Kidney (tissue), 13 donors: ENCODE measurements at regions not wholly inside any gene's neighbourhood (a gene's known extent, or its start where the extent isn't known, plus 50 kb on each side); places are given as distances from the start of the nearest gene placed in this dataset.

Experiments used
- DNase-seq, 5 donors: peaks; one replicate each; pipeline ENCODE4 v3.0.0-alpha.2; 2013 to 2020
- FAIRE-seq: peaks from 2 replicates; lab custom pipeline; 2012; peaks lifted over from hg19 to GRCh38; lab: Jason Lieb, UNC
- H3K27ac ChIP-seq, 2 donors: one replicate each; pipeline ENCODE4 v1.7.0; 2013; ENCODE audit warnings: low read depth in 2 of 2, low read length in 2 of 2, inconsistent platforms in 1 of 2
- H3K27me3 ChIP-seq: one replicate; pipeline ENCODE4 v1.7.1; 2013; ENCODE audit warnings: low read length, inconsistent platforms; ENCODE audit not compliant: control insufficient read depth, insufficient read depth
- H3K36me3 ChIP-seq, 3 donors: one replicate each; pipeline versions ENCODE4 v1.7.0 to v1.7.1; 2013; ENCODE audit warnings: low read length in 3 of 3, control low read depth in 1 of 3, inconsistent platforms in 1 of 3; ENCODE audit not compliant: insufficient read depth in 3 of 3, control insufficient read depth in 2 of 3
- H3K4me1 ChIP-seq, 3 donors: one replicate each; pipeline versions ENCODE4 v1.7.0 to v1.7.1; 2013; ENCODE audit warnings: low read length in 3 of 3, inconsistent platforms in 1 of 3, low read depth in 1 of 3; ENCODE audit not compliant: control insufficient read depth in 2 of 3, insufficient read depth in 2 of 3
- H3K4me3 ChIP-seq, 3 donors: one replicate each; pipeline versions ENCODE4 v1.7.0 to v1.8.1; 2013; ENCODE audit warnings: low read length in 3 of 3, control low read depth in 1 of 3, inconsistent platforms in 1 of 3
- H3K9ac ChIP-seq, 3 donors: one replicate each; pipeline versions ENCODE4 v1.7.0 to v1.7.1; 2013; ENCODE audit warnings: low read length in 3 of 3, control low read depth in 1 of 3, inconsistent platforms in 1 of 3
- H3K9me3 ChIP-seq, 3 donors: one replicate each; pipeline versions ENCODE4 v1.7.0 to v1.7.1; 2013; ENCODE audit warnings: low read length in 3 of 3, control low read depth in 1 of 3, inconsistent platforms in 1 of 3; ENCODE audit not compliant: control insufficient read depth in 2 of 3, insufficient read depth in 1 of 3
- intact Hi-C: fragments of 100-400 bp; cut with DNase I; formaldehyde crosslinking; loops from one replicate; pipeline ENCODE4 v1.11.1; 2022
- TF ChIP-seq, protein P1 (sequence below): IDR thresholded peaks from 3 replicates; pipeline ENCODE4 v1.5.1; 2012; ENCODE audit warnings: mild to moderate bottlenecking, moderate library complexity, borderline replicate concordance; ENCODE audit not compliant: insufficient read depth; ENCODE audit errors: extremely low read depth
- donor health status: control.
- donor health status: control.
- donor health status: control.
- donor health status: control.
- donor health status: control.
- donor health status: DM: yes; HTN: yes; CAD: no.
- donor health status: Normal renal cell carcinoma (clear cell type).

DNA sequence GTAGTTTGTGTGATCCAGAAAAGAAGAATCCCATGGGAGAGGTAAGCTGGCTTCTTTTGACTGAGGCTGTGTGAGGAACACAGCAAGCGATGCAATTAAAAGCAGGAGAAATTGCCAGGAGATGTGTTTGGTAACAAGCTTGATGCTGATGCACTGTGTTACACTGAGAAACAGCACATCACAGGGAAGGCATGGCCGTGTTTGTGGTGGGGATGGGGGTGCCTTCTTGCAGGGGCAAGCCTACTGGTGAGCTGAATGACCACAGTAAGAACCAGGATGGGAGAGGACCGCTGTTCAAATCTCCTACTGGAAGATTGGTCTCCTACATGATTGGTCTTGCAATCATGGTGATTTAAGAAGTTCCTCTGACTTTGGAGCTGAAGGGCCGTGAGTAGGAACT, 477.7 kb upstream of the HS6ST1 start:
- H3K4me1 ChIP-seq, result no peaks in the 10 kb centered on the region
- H3K9ac ChIP-seq, result no peak overlapping the region
- no peak for FAIRE-seq
- H3K27me3 ChIP-seq, result no peaks in the 10 kb centered on the region
- H3K4me3 ChIP-seq, result no peak overlapping the region
- no peaks in the 10 kb centered on the region for H3K9me3 ChIP-seq
- no peak for DNase-seq
- no peaks in the 10 kb centered on the region for H3K36me3 ChIP-seq
- TF ChIP-seq, protein P1, sequence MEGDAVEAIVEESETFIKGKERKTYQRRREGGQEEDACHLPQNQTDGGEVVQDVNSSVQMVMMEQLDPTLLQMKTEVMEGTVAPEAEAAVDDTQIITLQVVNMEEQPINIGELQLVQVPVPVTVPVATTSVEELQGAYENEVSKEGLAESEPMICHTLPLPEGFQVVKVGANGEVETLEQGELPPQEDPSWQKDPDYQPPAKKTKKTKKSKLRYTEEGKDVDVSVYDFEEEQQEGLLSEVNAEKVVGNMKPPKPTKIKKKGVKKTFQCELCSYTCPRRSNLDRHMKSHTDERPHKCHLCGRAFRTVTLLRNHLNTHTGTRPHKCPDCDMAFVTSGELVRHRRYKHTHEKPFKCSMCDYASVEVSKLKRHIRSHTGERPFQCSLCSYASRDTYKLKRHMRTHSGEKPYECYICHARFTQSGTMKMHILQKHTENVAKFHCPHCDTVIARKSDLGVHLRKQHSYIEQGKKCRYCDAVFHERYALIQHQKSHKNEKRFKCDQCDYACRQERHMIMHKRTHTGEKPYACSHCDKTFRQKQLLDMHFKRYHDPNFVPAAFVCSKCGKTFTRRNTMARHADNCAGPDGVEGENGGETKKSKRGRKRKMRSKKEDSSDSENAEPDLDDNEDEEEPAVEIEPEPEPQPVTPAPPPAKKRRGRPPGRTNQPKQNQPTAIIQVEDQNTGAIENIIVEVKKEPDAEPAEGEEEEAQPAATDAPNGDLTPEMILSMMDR, result no peak
- no peak overlapping the region for H3K27ac ChIP-seq
- intact Hi-C loops, result no loop called here

DNA sequence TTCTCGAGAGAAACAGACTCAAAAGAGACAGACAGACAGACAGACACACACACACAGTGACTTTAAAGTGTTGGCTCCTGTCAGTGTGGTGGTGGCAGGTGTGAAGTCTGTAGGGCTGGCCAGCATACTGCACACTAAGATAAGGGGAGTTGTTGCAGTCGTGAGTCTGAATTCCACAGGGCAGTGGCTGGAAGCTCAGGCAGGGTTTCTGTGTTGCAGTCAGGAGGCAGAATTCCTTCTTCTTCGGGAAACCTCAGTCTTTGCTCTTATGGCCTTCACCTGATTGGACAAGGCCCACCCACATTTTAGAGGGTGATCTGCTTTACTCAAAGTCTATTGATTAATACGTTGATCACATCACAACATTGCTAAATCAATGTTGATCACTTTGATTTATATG, 478.4 kb upstream of the HS6ST1 start:
- no peak overlapping the region for H3K27ac ChIP-seq
- H3K27me3 ChIP-seq, result no peaks in the 10 kb centered on the region
- intact Hi-C loops, result no loop called here
- no peaks in the 10 kb centered on the region for H3K36me3 ChIP-seq
- no peaks in the 10 kb centered on the region for H3K9me3 ChIP-seq
- no peak overlapping the region for H3K4me3 ChIP-seq
- FAIRE-seq (no peak), DNase-seq (no peak)
- H3K4me1 ChIP-seq, result no peaks in the 10 kb centered on the region
- no peak overlapping the region for H3K9ac ChIP-seq
- TF ChIP-seq, protein P1, result no peak

DNA sequence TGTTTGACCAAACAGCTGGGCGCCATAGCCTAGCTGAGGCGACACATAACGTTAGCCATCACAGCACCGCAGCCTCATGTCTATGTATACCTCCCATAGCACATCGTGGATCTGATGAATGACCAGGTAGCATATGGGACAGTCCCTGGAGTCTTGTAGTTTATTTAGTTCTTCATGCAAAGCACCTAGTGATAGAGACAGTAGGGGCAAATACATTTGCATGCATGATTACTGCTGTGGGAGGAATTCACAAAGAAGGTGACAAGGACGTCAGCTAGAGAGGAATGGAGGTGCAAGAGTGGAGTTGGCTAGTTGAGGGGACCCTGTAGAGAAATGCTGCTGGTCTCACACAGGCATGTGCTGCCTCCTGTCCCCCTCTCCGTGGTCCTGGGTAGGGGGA, 478.9 kb upstream of the HS6ST1 start:
- Histone ChIP-seq H3K27me3 (no peaks in the 10 kb centered on the region), H3K4me3 (no peak overlapping the region), H3K27ac (no peak overlapping the region), H3K36me3 (no peaks in the 10 kb centered on the region), H3K9me3 (no peaks in the 10 kb centered on the region), H3K9ac (no peak overlapping the region), H3K4me1 (no peaks in the 10 kb centered on the region)
- no peak for DNase-seq
- FAIRE-seq, result no peak
- TF ChIP-seq, protein P1, result no peak
- intact Hi-C loops, result no loop called here

DNA sequence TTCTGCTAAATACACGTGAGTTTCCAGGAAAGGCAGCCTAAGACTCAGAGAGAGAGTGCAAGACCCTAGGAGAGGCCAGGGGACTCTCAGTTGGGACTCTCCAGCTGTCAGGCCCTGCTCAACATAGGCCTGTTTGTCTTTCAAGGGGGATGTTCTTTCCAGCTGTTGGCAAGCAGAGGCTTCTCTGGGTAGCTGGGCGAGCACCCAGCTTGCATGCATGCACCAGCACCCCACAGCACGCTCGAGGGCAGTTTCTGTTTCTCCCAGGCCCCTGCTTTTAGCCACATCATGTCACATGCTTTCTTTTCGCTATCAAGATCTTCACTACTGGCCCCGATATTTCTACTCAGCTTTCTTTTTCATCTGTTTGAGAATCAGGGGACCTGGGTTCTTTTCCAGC, 479.3 kb upstream of the HS6ST1 start:
- intact Hi-C loops, result no loop called here
- DNase-seq (no peak), FAIRE-seq (no peak)

More for the DNA sequence above, 479.3 kb upstream of the HS6ST1 start:
- no peak overlapping the region for H3K27ac ChIP-seq
- H3K4me1 ChIP-seq, result no peaks in the 10 kb centered on the region
- H3K27me3 ChIP-seq, result no peaks in the 10 kb centered on the region
- no peaks in the 10 kb centered on the region for H3K9me3 ChIP-seq
- TF ChIP-seq, protein P1, result no peak
- H3K36me3 ChIP-seq, result no peaks in the 10 kb centered on the region
- H3K4me3 ChIP-seq, result no peak overlapping the region
- no peak overlapping the region for H3K9ac ChIP-seq
